Mesodermal cell (in vitro differentiated cells): ENCODE measurements at regions not wholly inside any gene's neighbourhood (a gene's known extent, or its start where the extent isn't known, plus 50 kb on each side); places are given as distances from the start of the nearest gene placed in this dataset.

Experiments used
- H3K27ac ChIP-seq: 2 replicates; pipeline ENCODE4 v1.7.0; 2013; ENCODE audit warnings: mild to moderate bottlenecking, low read depth, low read length, moderate library complexity; ENCODE audit not compliant: severe bottlenecking
- H3K36me3 ChIP-seq: 2 replicates; pipeline ENCODE4 v1.7.1; 2013; ENCODE audit warnings: mild to moderate bottlenecking, low read length, moderate library complexity; ENCODE audit not compliant: control insufficient read depth, insufficient read depth
- H3K4me1 ChIP-seq: one replicate; pipeline ENCODE4 v1.7.1; 2013; ENCODE audit warnings: mild to moderate bottlenecking, low read length; ENCODE audit not compliant: insufficient read depth, control insufficient read depth, poor library complexity, severe bottlenecking
- H3K4me3 ChIP-seq: 2 replicates; pipeline ENCODE4 v1.7.0; 2013; ENCODE audit warnings: low read length, control low read depth, mild to moderate bottlenecking; ENCODE audit not compliant: insufficient read depth, poor library complexity, severe bottlenecking; ENCODE audit errors: extremely low read depth
- H3K9me3 ChIP-seq: 2 replicates; pipeline ENCODE4 v1.7.1; 2013; ENCODE audit warnings: mild to moderate bottlenecking, low read length, moderate library complexity; ENCODE audit not compliant: control insufficient read depth
- WGBS, 2 experiments: methylation state at CpG; one replicate each; pipeline ENCODE4 v1.1.5; 2013; ENCODE audit warnings: missing lambda C conversion rate in 2 of 2; ENCODE audit not compliant: insufficient coverage in 2 of 2; 5-methylcytosine and 5-hydroxymethylcytosine counted together

DNA sequence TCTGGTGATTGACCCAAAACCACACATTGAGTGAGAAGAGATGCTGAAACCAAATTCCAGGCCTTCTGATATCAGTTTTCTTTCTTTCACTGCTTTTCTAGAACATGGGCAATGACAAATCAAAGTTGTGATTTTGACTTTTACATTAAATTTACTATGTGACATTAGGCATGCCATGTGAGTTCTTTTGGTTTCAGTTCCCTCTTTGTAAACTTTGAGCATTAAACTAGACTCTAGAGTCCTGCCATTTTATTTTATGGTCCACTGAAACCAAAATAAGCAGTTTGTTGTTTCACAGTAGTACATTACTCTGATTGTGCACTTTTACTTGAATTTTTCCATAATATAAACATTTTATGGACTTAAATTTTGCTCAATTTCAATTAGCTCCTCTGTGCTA lies 381.1 kb upstream of the SEMA3D start:
- H3K9me3 ChIP-seq, result no peaks in the 10 kb centered on the region
- no peak overlapping the region for H3K27ac ChIP-seq
- no peaks in the 10 kb centered on the region for H3K36me3 ChIP-seq
- H3K4me3 ChIP-seq, result no peak overlapping the region
- peaks cover 3% of the 10 kb centered on the region for H3K4me1 ChIP-seq

DNA sequence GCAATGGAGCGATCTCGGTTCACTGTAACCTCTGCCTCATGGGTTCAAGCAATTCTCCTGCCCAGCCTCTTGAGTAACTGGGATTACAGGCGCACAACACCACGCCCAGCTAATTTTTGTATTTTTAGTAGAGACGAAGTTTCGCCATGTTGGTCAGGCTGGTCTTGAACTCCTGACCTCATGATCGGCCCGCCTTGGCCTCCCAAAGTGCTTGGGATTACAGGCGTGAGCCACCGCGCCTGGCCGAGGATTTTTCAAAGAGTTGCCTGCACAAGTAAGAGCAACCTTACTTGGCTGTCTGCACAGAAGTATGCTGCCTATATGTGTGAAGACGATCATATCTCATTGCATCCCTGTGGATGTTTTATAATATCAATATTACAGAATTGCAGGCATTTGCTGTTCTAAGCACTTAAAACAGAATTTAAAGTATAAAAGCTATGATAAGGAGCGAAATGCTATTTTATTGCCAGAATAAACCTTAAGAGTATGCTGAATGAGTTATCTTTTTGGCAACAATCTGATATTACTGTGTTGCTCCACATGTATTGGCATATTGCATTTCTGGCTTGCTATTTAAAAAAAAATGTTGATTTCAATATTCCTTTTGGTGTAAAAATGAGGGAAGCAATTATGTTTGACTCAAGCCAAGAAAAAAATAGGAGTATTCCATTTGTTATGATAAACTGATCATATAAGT lies 379.4 kb upstream of the SEMA3D start:
- no peak overlapping the region for H3K4me3 ChIP-seq
- 90 to 94% methylated on average over 12 to 13 of the region's 14 CpGs for WGBS, 2 experiments
- no peak overlapping the region for H3K27ac ChIP-seq
- H3K4me1 ChIP-seq, result peaks cover 3% of the 10 kb centered on the region
- H3K9me3 ChIP-seq, result no peaks in the 10 kb centered on the region
- no peaks in the 10 kb centered on the region for H3K36me3 ChIP-seq

DNA sequence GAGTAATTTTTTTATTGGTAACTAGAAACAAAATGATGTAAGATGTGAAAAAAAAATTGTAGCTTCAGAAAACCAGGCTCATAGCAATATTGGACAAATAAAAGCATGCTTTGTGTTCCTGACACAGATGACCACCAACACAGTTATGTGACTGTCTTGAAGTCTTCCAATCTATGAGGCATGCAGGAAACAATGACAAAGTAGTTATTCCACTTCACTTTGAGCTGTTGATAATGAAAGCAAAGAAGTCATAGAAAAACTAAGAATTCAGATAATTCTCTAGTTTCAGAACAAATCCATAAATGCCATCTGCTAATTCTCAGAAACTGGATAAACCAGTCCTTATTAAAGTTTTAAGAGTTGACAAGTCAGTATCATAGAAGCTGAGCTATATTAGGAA lies 378.4 kb upstream of the SEMA3D start:
- no peaks in the 10 kb centered on the region for H3K36me3 ChIP-seq
- no peak overlapping the region for H3K4me3 ChIP-seq
- no peak overlapping the region for H3K27ac ChIP-seq
- H3K9me3 ChIP-seq, result no peaks in the 10 kb centered on the region
- H3K4me1 ChIP-seq, result peaks cover 3% of the 10 kb centered on the region

DNA sequence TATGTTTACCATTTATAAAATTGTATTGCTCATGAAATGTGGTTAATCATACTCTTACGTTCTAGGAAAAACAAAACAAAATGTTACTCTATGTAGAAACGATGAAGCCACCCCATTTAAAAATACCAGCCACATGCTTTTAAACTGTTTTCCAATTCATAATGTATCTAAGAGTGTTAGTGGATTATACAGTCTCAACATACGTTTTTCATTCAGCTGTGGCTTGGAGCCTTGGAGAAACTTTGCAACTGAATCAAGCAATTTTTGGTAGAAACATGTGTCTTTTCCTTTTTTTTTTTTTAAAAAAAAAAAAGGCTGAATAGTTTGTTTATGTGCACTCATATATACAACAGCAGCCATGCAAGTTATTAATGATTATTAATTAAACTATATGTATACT lies 378.0 kb upstream of the SEMA3D start:
- no CpG with 5 or more reads among the region's 3 CpGs for whole genome bisulfite sequencing, 2 experiments
- H3K4me1 ChIP-seq, result peaks cover 3% of the 10 kb centered on the region
- no peak overlapping the region for H3K4me3 ChIP-seq
- no peaks in the 10 kb centered on the region for H3K9me3 ChIP-seq
- H3K36me3 ChIP-seq, result no peaks in the 10 kb centered on the region
- no peak overlapping the region for H3K27ac ChIP-seq

DNA sequence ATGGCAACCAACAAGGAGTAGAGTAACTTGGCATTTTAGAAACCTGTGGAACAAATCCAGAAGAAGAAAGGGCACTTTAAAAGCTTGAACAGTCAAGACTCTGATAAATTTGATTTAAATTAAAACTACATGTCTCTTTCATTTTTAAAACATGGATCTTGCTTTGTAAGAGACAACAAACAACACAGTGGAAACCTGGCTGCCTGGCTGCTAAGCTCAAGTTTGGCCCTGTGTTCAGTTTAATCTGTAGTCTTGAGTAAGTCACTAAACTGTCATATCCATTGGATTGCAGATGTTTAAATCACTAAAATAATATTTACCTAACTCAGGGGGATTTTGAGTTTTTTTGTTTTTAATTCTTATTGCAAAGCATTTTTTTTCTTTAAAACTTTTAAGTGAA lies 374.9 kb upstream of the SEMA3D start:
- Histone ChIP-seq H3K4me1 (peaks cover 3% of the 10 kb centered on the region), H3K27ac (no peak overlapping the region), H3K4me3 (no peak overlapping the region), H3K9me3 (no peaks in the 10 kb centered on the region), H3K36me3 (no peaks in the 10 kb centered on the region)

DNA sequence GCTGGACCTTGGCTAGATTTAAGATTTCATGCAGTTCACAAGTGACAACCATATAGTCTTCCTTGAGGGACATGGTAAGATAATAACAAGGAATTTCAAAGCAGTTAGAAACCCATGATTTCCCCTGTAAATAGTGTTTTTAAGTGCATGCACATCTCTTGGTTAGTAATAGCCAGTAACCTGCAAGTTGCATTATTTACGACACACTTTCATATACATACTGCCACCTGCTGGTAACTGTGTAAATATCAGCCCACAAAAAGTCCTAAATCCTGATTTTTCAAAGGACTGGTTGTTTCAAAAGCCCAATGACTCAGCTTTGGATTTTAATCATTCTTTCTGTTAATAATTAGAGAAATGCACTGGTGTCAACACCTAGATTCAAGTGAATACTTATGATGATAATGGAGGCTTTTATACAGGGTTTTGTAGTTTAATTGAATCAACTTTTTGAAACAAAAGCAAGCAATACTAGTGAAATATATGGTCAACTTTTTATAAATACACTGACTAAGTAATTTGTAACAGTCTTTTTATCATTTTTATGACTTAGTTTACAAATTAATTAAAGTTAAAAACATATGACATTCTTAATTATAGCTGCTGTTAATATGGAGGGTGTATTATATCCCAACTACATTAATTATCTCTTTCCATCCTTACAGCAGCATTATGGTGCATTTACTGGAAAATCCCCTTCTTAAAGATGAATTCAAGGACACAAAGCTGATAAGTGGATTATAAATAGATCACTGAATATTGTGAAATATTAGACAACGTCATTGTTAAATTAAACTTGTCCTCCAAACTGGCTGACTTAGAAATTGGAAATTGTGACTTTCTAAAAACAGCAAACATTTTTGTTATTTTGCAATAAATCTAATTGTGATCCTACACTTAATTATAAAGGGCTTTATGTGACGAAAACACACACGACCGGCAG lies 367.7 kb upstream of the SEMA3D start:
- no peak overlapping the region for H3K27ac ChIP-seq
- no peaks in the 10 kb centered on the region for H3K36me3 ChIP-seq
- 0% methylated on average over 1 of the region's 5 CpGs; no CpG with 5 or more reads in 1 of the 2 experiments for WGBS, 2 experiments
- H3K4me1 ChIP-seq, result no peaks in the 10 kb centered on the region
- no peaks in the 10 kb centered on the region for H3K9me3 ChIP-seq
- H3K4me3 ChIP-seq, result no peak overlapping the region

DNA sequence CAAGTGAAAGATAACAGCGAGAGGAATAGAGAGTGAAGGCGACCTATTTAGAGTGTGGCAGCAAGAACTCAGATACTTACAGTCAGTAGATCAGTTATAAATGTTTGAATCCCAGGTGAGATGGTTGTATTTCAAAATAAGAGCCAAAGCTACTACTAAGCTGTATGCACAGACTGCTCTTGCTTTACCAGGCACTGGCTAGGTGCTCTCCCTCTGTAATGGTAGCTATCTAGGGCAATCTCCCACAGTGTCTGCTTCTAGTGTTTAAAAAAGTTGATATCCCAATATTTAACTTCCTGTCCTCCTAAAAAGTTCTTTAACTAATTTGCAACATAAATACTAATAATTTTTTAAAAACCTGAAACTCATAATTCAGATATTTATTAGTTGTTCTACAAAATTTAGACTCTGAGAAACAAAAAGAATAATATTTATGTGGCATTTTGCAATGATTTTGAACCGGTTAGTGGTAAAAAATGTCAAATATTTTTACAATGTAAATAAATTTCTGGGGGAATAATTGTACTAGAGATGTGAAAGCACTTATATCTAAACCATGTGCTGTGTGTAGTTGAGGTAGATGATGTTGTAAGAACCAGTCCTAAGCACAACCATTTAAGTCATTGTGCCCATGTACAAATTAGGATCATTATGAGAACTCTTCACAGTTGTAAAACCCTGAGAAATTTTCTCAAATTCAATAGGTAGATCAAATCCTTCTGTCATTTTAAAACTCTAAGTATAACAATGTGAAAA lies 349.3 kb upstream of the SEMA3D start:
- WGBS, 2 experiments, result 80 to 94% methylated on average over 2 of the region's 3 CpGs
- no peaks in the 10 kb centered on the region for H3K4me1 ChIP-seq
- H3K9me3 ChIP-seq, result no peaks in the 10 kb centered on the region
- H3K36me3 ChIP-seq, result no peaks in the 10 kb centered on the region
- H3K27ac ChIP-seq, result no peak overlapping the region
- no peak overlapping the region for H3K4me3 ChIP-seq

DNA sequence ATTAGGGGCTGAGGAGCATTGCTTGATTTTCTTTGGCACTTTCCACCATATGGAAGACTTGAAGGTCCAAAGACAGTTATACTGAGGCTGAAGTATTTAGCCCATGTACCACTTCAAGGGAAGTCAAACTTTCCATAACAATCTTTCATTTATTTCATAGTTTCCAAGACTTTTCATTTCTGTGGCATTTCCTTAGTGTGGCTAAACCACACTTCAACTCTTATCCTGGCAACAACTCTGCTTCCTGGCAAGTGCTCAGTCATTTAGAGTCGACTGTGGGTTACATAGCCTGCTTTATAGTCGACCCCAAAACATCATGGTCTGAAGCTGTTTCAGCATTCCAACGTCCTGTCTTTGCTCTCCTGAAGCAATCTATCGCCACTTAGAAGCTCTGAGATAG lies 343.0 kb upstream of the SEMA3D start:
- H3K36me3 ChIP-seq, result no peaks in the 10 kb centered on the region
- no peaks in the 10 kb centered on the region for H3K9me3 ChIP-seq
- H3K4me1 ChIP-seq, result peaks cover 6% of the 10 kb centered on the region
- H3K4me3 ChIP-seq, result no peak overlapping the region
- no peak overlapping the region for H3K27ac ChIP-seq
- 82 to 86% methylated on average over 4 of the region's 4 CpGs for WGBS, 2 experiments

DNA sequence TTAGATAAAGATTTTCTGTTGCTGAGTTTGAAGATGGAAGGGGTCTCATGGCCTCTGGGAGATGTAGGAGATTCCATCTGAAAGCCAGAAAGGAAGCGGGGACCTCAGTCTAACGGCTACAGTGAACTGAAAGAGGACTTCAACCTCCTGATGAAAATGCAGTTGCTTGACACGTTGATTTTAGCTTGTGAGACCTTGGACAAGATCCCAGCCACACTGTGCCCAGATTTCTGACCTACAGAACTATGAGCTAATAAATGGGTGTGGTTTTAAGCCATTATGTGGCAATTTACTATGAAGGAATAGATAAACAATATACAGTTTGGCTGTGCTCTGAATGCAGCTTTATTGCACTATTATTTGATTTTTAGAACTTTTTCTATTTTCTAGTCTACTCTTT lies 342.3 kb upstream of the SEMA3D start:
- peaks cover 6% of the 10 kb centered on the region for H3K4me1 ChIP-seq
- no peak overlapping the region for H3K27ac ChIP-seq
- no peaks in the 10 kb centered on the region for H3K9me3 ChIP-seq
- 73 to 100% methylated on average over 2 to 3 of the region's 3 CpGs for WGBS, 2 experiments
- H3K4me3 ChIP-seq, result no peak overlapping the region
- H3K36me3 ChIP-seq, result no peaks in the 10 kb centered on the region

DNA sequence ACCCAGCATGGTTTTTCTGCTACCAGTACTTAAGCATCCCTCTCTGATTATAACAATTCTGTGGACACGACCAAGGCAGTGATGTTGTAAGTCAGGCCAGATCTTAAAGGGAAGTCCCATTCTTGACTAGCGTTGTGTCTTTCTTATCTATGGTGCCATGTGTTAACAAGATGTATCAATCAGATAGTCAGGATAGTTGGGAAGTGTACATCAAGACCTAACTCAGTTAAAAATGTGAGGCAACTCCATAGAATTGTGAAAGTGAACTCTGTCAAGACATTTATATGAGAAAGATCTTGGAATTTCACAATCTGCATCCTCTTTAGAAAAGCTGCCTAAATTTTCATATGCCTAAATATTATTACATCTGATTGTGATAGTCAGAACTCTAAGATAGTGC lies 341.7 kb upstream of the SEMA3D start:
- Histone ChIP-seq H3K27ac (no peak overlapping the region), H3K4me3 (no peak overlapping the region), H3K4me1 (peaks cover 6% of the 10 kb centered on the region), H3K9me3 (no peaks in the 10 kb centered on the region), H3K36me3 (no peaks in the 10 kb centered on the region)
- 83 to 100% methylated on average over 1 to 2 of the region's 2 CpGs for WGBS, 2 experiments

DNA sequence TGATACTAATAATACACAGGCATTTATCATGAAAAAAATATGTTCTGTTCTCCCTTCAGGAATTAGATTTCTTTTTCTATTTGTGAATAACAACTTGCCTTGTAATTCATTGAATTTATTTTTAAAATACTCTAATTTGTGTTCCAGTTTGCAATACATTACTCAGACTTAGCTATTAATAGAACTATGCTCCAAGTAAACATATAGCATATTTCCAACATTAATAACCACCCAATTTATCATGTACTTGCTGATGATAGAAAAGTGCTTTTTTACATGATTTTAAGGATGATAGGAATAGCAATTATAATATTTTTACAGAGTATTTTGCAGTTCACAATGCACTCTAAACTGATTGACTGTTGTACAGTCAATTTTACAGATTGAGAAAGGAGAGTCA lies 338.8 kb upstream of the SEMA3D start:
- H3K9me3 ChIP-seq, result no peaks in the 10 kb centered on the region
- no peak overlapping the region for H3K27ac ChIP-seq
- H3K36me3 ChIP-seq, result no peaks in the 10 kb centered on the region
- H3K4me3 ChIP-seq, result no peak overlapping the region
- H3K4me1 ChIP-seq, result peaks cover 6% of the 10 kb centered on the region
